RWPE1 (cell line): ENCODE measurements at regions not wholly inside any gene's neighbourhood (a gene's known extent, or its start where the extent isn't known, plus 50 kb on each side); places are given as distances from the start of the nearest gene placed in this dataset.

Source experiments
- CTCF ChIA-PET: fragments of 350-600 bp; sonication (Branson Sonifier 250); formaldehyde crosslinking; extraction: SDS; loops from one replicate; lab custom pipeline; 2021; lab: Yijun Ruan, JAX
- POLR2A ChIA-PET: fragments of 400-600 bp; formaldehyde crosslinking; extraction: SDS; loops from one replicate; lab custom pipeline; 2020; ENCODE audit warnings: antibody characterized with exemption; ENCODE audit not compliant: low non-redundant PET; lab: Yijun Ruan, JAX
- DNase-seq: peaks from one replicate; pipeline ENCODE4 v3.0.0; 2012; ENCODE audit warnings: low spot score
- H3K27ac ChIP-seq: fragments of 450-650 bp; 2 replicates; pipeline ENCODE4 v1.5.1; 2017
- CTCF ChIP-seq: fragments of 450-650 bp; conservative IDR thresholded peaks from 2 replicates; pipeline ENCODE4 v1.5.1; 2017; ENCODE audit warnings: low read depth, mild to moderate bottlenecking

- no peak for TF ChIP-seq CTCF
- ChIA-PET POLR2A (no interaction called here), CTCF (no interaction called here)
- H3K27ac ChIP-seq = no peak overlapping the region
- DNase-seq = no peak
Observed at GRCh38 chr14:34181338-34181737, 230.5 kb upstream of the EGLN3 start.

GRCh38 chr14:34180869-34181268 lies 230.0 kb upstream of the EGLN3 start:
- H3K27ac ChIP-seq = no peak overlapping the region
- ChIA-PET CTCF (no interaction called here), POLR2A (no interaction called here)
- no peak for TF ChIP-seq CTCF
- no peak for DNase-seq

- no peak for TF ChIP-seq CTCF
- ChIA-PET CTCF (interaction anchor here (0.6 kb wide), 1 partner anchor 230 kb away, joined by 3 read pairs; the partner anchor contains the start of gene EGLN3), POLR2A (no interaction called here)
- no peak overlapping the region for H3K27ac ChIP-seq
- DNase-seq = no peak
Observed at GRCh38 chr14:34180434-34180833, 229.6 kb upstream of the EGLN3 start.

GRCh38 chr14:34179727-34180126 lies 228.9 kb upstream of the EGLN3 start:
- no peak overlapping the region for H3K27ac ChIP-seq
- ChIA-PET POLR2A (no interaction called here), CTCF (interaction anchor here (0.6 kb wide), 1 partner anchor 229 kb away, joined by 3 read pairs; the partner anchor contains the start of gene EGLN3)
- no peak for DNase-seq
- no peak for TF ChIP-seq CTCF

GRCh38 chr14:34177466-34177865 lies 226.6 kb upstream of the EGLN3 start:
- no peak for DNase-seq
- CTCF ChIA-PET = no interaction called here
- POLR2A ChIA-PET = no interaction called here
- no peak for TF ChIP-seq CTCF
- no peak overlapping the region for H3K27ac ChIP-seq

- no peak for TF ChIP-seq CTCF
- ChIA-PET POLR2A (no interaction called here), CTCF (interaction anchor here (0.6 kb wide), 1 partner anchor 37 kb away, joined by 3 read pairs; no protein-coding TSS in a partner anchor)
- no peak overlapping the region for H3K27ac ChIP-seq
- DNase-seq = no peak
Observed at GRCh38 chr14:34175574-34175973, 224.7 kb upstream of the EGLN3 start.

GRCh38 chr14:34174973-34175372 lies 224.1 kb upstream of the EGLN3 start:
- no peak for TF ChIP-seq CTCF
- H3K27ac ChIP-seq = no peak overlapping the region
- DNase-seq = no peak
- CTCF ChIA-PET = no interaction called here
- POLR2A ChIA-PET = no interaction called here
